Brain pericyte (primary cell): ENCODE measurements at regions not wholly inside any gene's neighbourhood (a gene's known extent, or its start where the extent isn't known, plus 50 kb on each side); places are given as distances from the start of the nearest gene placed in this dataset.
A peak's percentile ranks its signal among the peaks of the same experiment; 100 is the strongest.

Experiments
- DNase-seq: peaks from one replicate; pipeline ENCODE4 v3.0.0-alpha.2; 2012; ENCODE audit warnings: low read depth, low spot score

DNA sequence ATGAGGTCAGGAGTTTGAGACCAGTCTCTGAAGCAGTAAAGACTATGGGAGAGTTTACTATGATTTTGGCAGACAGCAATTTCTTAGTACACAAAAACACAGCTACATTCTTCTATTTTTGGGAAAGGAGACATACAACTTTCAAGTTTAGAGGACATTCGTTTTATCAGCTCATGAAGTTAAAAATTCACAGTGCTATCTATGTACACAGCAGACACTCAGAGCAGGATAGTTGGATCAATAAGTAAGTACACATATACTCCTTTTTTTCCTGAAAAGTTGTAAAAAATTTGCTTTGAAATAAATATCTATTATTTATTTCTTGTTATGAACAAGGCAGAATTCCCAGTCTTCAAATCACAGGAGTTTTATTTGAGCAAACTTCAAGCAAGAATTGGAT lies 159.7 kb downstream of the SERPINI1 start:
- no peak for DNase-seq

- DNase-seq, result no peak
Observed at GRCh38 chr3:167892205-167892604, 156.7 kb downstream of the SERPINI1 start.

GRCh38 chr3:167887096-167887495 lies 151.6 kb downstream of the SERPINI1 start:
- peak; percentile 16 for DNase-seq

DNA sequence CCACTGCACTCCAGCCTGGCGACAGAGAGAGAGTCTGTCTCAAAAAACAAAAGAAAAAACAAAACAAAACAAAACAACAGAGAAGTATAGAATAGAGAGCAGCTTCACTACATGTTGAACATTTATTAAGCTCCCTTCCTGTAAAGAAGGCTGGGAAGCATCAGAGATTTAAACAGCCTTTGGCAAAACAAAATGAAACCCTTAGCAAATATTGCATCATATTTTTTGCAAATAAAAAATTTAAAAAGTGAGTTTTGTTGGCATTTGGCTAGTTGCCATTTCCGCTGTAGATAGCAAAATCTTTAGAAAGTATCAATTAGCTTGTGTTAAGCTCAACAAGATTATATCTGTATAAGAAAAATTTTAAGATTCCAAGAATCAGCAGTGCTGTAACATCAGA lies 151.2 kb downstream of the SERPINI1 start:
- no peak for DNase-seq

DNA sequence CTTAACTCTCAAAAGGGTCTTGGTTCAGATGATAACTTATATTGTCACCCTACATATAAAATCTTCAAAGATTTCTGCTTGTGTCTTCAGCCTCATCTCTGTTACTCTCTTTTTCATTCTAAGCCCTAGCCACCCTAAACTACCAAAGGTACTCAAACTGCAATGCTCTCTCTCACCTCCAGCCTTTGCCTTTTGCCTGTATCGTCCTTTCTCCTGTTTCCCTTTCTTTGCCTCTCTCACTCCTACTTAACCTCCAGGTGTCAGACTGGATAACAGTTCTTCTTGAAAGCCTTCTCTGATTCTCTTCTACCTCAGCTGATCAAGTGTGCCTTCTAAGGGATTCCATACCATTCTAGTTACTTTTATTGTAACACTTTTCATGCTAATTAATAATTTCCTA lies 149.8 kb downstream of the SERPINI1 start:
- DNase-seq, result no peak

GRCh38 chr3:167884481-167884880 lies 149.0 kb downstream of the SERPINI1 start:
- DNase-seq, result no peak

DNA sequence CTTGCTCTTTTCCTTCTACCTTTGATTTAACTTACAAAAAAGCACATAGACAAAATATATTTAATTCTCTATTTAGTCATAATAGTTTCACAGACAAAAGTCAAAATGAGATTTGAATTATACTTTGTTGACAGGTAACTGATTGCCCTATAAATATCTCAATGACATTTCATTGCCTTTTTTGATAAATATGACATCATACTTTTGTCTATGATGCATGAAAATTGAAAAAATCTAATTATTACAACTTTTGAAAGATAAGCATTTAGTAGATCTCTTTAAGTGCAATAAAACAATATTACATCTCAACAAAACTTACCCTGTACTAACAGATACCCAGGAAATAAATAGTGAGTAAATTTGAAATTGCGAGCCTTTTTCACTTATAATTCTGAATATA lies 147.9 kb downstream of the SERPINI1 start:
- no peak for DNase-seq

DNA sequence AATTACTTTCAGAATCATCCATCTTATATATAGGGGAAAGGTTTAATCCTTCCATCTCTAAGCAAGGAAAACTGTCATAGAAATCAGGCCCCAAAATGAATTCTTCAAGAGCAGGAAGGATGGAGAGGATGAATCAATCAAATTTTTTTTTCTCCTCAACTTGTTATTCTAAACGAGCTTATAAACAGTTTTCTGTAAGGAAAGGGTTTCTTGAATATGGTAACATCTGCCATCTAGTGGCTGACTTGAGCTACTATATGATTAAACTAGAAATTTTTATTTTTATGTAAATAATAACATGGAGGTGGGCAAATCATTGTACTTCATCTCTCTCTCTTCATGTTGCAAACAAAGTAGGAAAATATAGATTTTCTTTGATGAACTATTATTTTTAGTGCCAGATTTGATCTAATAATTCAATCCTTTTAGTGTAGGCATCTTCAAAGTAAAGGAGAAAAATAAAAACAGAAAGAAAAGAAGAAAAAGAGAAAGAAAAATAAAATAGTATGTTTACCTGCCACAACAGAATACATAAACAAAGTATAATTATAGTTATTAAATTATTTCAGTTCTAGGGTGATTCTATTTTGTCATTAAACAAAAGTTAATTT lies 146.6 kb downstream of the SERPINI1 start:
- DNase-seq, result no peak

- DNase-seq, result no peak
Observed at GRCh38 chr3:167880183-167880582, 144.7 kb downstream of the SERPINI1 start.

- DNase-seq, result no peak
Observed at GRCh38 chr3:167876620-167877281, 141.2 kb downstream of the SERPINI1 start.
